ENCODE measurements at regions not wholly inside any gene's neighbourhood (a gene's known extent, or its start where the extent isn't known, plus 50 kb on each side); places are given as distances from the start of the nearest gene placed in this dataset.

DNA sequence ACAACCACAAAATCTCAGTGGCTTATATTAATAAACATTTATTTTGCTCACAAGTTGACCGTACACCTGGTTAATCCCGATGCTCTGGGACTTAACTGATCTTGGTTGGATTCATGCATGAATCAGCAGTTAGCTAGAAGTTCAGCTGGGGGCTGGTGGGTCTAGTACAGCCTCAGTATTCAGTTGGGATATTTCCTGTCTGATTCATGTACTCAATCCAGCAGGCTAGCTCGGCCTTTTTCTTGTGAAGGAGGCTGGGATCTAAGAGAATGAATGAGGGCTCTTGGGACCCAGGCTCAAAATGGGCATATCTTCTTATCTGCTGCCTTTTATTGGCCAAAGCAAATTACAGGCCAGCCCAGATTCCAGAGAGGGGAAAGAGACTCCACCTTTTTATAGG lies 178.8 kb downstream of the KCTD12 start:
- TF ChIP-seq, protein P1, sequence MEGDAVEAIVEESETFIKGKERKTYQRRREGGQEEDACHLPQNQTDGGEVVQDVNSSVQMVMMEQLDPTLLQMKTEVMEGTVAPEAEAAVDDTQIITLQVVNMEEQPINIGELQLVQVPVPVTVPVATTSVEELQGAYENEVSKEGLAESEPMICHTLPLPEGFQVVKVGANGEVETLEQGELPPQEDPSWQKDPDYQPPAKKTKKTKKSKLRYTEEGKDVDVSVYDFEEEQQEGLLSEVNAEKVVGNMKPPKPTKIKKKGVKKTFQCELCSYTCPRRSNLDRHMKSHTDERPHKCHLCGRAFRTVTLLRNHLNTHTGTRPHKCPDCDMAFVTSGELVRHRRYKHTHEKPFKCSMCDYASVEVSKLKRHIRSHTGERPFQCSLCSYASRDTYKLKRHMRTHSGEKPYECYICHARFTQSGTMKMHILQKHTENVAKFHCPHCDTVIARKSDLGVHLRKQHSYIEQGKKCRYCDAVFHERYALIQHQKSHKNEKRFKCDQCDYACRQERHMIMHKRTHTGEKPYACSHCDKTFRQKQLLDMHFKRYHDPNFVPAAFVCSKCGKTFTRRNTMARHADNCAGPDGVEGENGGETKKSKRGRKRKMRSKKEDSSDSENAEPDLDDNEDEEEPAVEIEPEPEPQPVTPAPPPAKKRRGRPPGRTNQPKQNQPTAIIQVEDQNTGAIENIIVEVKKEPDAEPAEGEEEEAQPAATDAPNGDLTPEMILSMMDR (IDR thresholded peaks at IDR 0.05), result no peak
- TF ChIP-seq POLR2A (IDR thresholded peaks at IDR 0.05), result no peak
